ENCODE measurements at regions not wholly inside any gene's neighbourhood (a gene's known extent, or its start where the extent isn't known, plus 50 kb on each side); places are given as distances from the start of the nearest gene placed in this dataset.

- H4K20me1 ChIP-seq (ENCODE audit: insufficient read depth, low read length), result no peaks in the 10 kb centered on the region
- H3K4me1 ChIP-seq (ENCODE audit: insufficient read depth, low read length), result peaks cover 11% of the 10 kb centered on the region; the same call in 1 of the 2 replicates
- no peaks in the 10 kb centered on the region for H3K27me3 ChIP-seq (ENCODE audit: insufficient read depth, low read length, poor library complexity)
- TF ChIP-seq, protein P1, sequence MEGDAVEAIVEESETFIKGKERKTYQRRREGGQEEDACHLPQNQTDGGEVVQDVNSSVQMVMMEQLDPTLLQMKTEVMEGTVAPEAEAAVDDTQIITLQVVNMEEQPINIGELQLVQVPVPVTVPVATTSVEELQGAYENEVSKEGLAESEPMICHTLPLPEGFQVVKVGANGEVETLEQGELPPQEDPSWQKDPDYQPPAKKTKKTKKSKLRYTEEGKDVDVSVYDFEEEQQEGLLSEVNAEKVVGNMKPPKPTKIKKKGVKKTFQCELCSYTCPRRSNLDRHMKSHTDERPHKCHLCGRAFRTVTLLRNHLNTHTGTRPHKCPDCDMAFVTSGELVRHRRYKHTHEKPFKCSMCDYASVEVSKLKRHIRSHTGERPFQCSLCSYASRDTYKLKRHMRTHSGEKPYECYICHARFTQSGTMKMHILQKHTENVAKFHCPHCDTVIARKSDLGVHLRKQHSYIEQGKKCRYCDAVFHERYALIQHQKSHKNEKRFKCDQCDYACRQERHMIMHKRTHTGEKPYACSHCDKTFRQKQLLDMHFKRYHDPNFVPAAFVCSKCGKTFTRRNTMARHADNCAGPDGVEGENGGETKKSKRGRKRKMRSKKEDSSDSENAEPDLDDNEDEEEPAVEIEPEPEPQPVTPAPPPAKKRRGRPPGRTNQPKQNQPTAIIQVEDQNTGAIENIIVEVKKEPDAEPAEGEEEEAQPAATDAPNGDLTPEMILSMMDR (IDR thresholded peaks at IDR 0.05; ENCODE audit: borderline replicate concordance, extremely low read depth, low read length, poor library complexity, severe bottlenecking), result no peak
- no peak for TF ChIP-seq EZH2 (IDR thresholded peaks at IDR 0.05; ENCODE audit: borderline replicate concordance, low read depth, low read length, severe bottlenecking)
- no peak overlapping the region for H3K4me2 ChIP-seq (ENCODE audit: insufficient read depth, low read length)
- DNase-seq (no peak), ATAC-seq (ENCODE audit: insufficient read depth, low read depth) (no peak)
- H3K9ac ChIP-seq (ENCODE audit: low read depth, low read length), result no peak overlapping the region
- no peak overlapping the region for H2AFZ ChIP-seq (ENCODE audit: low read depth, low read length)
- no peak overlapping the region for H3K27ac ChIP-seq (ENCODE audit: low read length)
- no peak overlapping the region for H3K4me3 ChIP-seq (ENCODE audit: low read depth in 1 of 2, low read length in 2 of 2)
- H3K36me3 ChIP-seq (ENCODE audit: insufficient read depth, low read length), result 0 out of 2 replicates have a peak, but pooled peaks cover 3% of the 10 kb centered on the region
- no peaks in the 10 kb centered on the region for H3K9me3 ChIP-seq (ENCODE audit: insufficient read depth, low read length, severe bottlenecking)
- no peaks in the 10 kb centered on the region for H3K79me2 ChIP-seq (ENCODE audit: insufficient read depth, low read length)
Observed at GRCh38 chr4:123299212-123299691, 97.3 kb upstream of the SPRY1 start.

DNA sequence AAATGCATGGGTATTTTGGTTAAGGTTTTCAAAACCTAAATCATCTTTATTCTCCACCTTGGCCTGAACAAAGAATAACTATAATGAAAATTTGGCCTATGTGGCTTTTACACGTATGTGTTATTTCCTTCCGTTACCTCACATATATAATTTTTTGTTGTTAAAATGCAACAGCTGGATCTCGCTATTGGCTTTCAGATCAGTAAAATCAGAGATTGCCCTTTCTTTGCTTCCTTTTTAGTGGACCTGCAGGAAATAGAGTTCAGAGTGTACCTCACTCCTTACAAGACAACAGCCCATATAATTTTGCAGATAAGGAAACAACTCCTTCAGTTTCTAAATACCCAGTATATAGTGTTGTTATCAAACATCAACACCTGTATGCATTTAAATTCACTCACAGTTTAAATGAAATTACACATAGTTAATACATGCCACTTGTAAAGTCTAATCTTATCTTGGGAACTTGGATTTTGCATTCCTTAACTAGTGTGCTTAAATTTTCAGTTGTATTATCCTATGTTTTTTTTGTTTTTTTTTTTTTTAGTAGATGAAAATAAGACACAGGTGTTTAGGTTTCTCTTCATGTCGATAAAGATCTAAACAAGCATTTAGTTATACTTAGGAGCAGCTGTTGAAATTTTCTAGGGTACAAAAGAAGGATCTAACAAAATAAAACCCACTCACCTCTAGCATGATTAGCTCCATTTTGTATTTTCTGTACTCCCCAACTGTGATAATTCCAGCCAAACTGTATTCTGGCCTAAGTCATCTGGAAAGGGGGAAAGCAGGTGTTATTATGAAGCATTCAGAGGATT, 96.2 kb upstream of the SPRY1 start:
- peaks cover 11% of the 10 kb centered on the region; the same call in 1 of the 2 replicates for H3K4me1 ChIP-seq (ENCODE audit: insufficient read depth, low read length)
- no peak for TF ChIP-seq EZH2 (IDR thresholded peaks at IDR 0.05; ENCODE audit: borderline replicate concordance, low read depth, low read length, severe bottlenecking)
- TF ChIP-seq, protein P1 (IDR thresholded peaks at IDR 0.05; ENCODE audit: borderline replicate concordance, extremely low read depth, low read length, poor library complexity, severe bottlenecking), result no peak

GRCh38 chr4:123301923-123302322, 94.7 kb upstream of the SPRY1 start:
- Histone ChIP-seq H3K27me3 (ENCODE audit: insufficient read depth, low read length, poor library complexity) (no peaks in the 10 kb centered on the region), H3K36me3 (ENCODE audit: insufficient read depth, low read length) (no peaks in the 10 kb centered on the region), H3K9ac (ENCODE audit: low read depth, low read length) (no peak overlapping the region), H3K27ac (ENCODE audit: low read length) (no peak overlapping the region), H4K20me1 (ENCODE audit: insufficient read depth, low read length) (no peaks in the 10 kb centered on the region), H2AFZ (ENCODE audit: low read depth, low read length) (no peak overlapping the region), H3K4me1 (ENCODE audit: insufficient read depth, low read length) (peaks cover 11% of the 10 kb centered on the region; the same call in 1 of the 2 replicates), H3K4me3 (ENCODE audit: low read depth in 1 of 2, low read length in 2 of 2) (no peak overlapping the region), H3K4me2 (ENCODE audit: insufficient read depth, low read length) (no peak overlapping the region), H3K9me3 (ENCODE audit: insufficient read depth, low read length, severe bottlenecking) (no peaks in the 10 kb centered on the region), H3K79me2 (ENCODE audit: insufficient read depth, low read length) (no peaks in the 10 kb centered on the region)
- DNase-seq, result no peak
- TF ChIP-seq, protein P1 (IDR thresholded peaks at IDR 0.05; ENCODE audit: borderline replicate concordance, extremely low read depth, low read length, poor library complexity, severe bottlenecking), result no peak
- no peak for TF ChIP-seq EZH2 (IDR thresholded peaks at IDR 0.05; ENCODE audit: borderline replicate concordance, low read depth, low read length, severe bottlenecking)
- ATAC-seq (ENCODE audit: insufficient read depth, low read depth), result no peak

More for the DNA sequence above, 96.2 kb upstream of the SPRY1 start:
- H4K20me1 ChIP-seq (ENCODE audit: insufficient read depth, low read length), result no peaks in the 10 kb centered on the region
- no peak overlapping the region for H3K9ac ChIP-seq (ENCODE audit: low read depth, low read length)
- no peak overlapping the region for H2AFZ ChIP-seq (ENCODE audit: low read depth, low read length)
- H3K79me2 ChIP-seq (ENCODE audit: insufficient read depth, low read length), result no peaks in the 10 kb centered on the region
- H3K36me3 ChIP-seq (ENCODE audit: insufficient read depth, low read length), result no peaks in the 10 kb centered on the region
- H3K4me2 ChIP-seq (ENCODE audit: insufficient read depth, low read length), result no peak overlapping the region
- no peaks in the 10 kb centered on the region for H3K27me3 ChIP-seq (ENCODE audit: insufficient read depth, low read length, poor library complexity)
- H3K27ac ChIP-seq (ENCODE audit: low read length), result no peak overlapping the region
- DNase-seq (no peak), ATAC-seq (ENCODE audit: insufficient read depth, low read depth) (peak; percentile 53; the same call in 1 of the 3 replicates)
- no peak overlapping the region for H3K4me3 ChIP-seq (ENCODE audit: low read depth in 1 of 2, low read length in 2 of 2)
- no peaks in the 10 kb centered on the region for H3K9me3 ChIP-seq (ENCODE audit: insufficient read depth, low read length, severe bottlenecking)
